ENCODE measurements at regions not wholly inside any gene's neighbourhood (a gene's known extent, or its start where the extent isn't known, plus 50 kb on each side); places are given as distances from the start of the nearest gene placed in this dataset.

DNA sequence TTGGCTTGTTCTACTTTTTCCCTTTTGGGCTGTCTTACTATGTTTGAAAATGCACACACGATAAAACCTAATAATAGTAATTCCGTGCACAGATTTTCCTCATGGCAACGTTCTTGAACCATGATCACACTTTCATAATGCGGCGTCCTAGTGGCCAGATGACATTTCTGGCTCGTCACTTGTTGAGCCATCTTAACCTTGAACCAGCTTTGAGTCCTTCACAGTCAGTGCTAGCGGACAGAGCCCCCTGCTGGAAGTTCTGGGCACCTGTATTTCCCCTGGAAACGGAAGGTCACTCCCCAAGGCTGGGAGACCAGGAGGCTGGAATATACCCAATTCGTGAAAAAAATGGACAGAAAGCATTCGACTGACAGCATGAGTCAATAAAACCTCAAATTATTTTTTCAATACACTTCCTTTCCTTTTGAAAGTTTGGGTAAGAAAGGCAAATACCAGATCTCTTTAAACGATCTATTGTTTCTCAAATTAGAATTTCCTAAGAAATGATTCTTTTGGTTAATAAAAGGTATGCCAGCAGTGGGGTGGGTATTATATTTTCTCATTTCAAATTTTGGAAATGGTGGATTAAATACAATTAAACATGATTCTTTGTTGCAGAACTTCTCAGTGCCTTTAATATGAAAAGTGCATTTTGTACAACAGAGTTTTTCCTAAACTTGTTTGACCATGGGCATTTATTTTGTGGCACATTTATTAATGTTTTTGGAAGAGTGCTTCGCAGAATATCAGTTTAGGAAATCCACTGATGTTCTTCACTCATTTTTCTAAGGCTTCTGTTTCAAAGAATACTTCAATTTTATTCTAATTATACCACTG, 542.3 kb downstream of the QKI start:
- peak; percentile 88 to 92 for ATAC-seq
- intact Hi-C loops (cut with DNase I) = loop anchor here (5.0 to 10.0 kb wide), 4 partner anchors 372 to 772 kb away; no protein-coding TSS in a partner anchor
- peak; percentile 84 for DNase-seq

DNA sequence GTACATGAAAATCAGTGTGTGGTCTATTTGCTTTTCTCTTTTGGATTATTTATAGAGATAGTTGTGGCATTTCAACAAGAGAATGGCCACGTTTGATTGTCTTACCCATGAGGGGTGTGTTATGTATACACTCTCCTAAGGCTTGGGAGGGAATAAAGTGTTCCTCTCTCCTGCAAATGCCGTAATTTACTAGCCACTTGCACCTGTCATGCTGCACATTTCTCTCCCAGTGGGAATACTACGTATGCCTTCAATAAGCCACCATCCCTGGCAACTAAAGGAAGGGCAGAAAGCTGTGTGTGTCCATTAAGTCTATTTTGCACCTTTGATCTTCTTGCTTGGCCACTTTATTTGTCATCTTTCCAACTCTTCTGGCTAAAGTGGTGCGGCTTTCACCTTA, 541.2 kb downstream of the QKI start:
- DNase-seq (no peak), ATAC-seq (no peak)
- intact Hi-C loops (cut with DNase I) = loop anchor here (5.0 to 10.0 kb wide), 4 partner anchors 371 to 771 kb away; no protein-coding TSS in a partner anchor

DNA sequence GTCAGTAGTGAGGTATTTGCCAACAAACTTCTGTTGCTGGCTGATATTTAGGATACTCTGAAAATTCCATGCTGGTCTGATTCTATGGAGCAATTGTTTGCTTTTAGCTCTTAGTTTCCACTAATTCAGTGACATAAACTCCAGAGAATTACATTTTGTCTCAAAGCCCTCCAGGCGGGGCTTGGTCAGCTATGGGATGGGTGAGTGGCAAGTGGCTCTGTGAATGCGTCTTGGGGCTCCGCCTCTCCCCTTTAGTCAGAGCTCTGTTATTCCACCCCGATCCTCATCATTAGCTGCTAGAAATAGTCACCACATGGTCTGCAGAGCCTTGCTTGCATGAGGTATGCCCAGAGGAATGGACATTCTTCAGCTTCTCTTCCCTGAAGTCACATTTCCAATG, 540.6 kb downstream of the QKI start:
- no peak for DNase-seq
- ATAC-seq = peak in 1 of 2 donors; percentile 40
- intact Hi-C loops (cut with DNase I) = loop anchor here (5.0 to 10.0 kb wide), 4 partner anchors 370 to 770 kb away; no protein-coding TSS in a partner anchor

DNA sequence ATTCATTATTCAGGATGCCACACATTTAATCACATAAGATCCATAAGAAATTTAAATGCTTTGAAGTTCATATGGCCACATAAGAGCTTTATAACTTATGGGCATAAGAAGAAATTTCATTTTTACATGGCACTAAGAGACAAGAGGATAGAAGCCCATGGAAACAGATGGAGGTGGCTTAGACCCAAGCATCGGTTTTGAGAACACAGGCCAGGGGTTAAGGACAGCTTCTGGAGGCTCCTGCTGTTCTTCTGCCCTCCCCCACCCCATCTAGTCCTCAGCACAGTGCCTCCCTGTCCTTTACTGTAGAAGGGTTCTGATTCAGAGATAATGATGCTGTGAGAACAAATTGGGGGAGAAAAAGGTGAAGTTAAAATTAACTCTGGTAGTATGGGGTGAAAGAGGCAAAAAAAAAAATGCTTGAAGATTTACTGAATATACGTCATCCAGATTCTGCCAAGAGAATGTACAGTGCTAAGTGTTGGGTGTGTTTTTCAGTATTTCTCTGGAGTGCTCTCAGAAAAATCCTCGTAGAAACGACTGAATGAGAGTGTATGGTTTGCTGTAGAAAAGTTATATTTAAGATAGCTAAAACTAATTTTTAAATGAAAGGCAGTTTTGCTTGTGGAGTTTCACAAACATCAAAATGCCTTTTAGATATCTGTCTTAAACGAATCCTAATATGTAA, 539.7 kb downstream of the QKI start:
- ATAC-seq = no peak
- DNase-seq = no peak
- intact Hi-C loops (cut with DNase I) = loop anchor here (10.0 kb wide), 3 partner anchors 369 to 769 kb away; no protein-coding TSS in a partner anchor

DNA sequence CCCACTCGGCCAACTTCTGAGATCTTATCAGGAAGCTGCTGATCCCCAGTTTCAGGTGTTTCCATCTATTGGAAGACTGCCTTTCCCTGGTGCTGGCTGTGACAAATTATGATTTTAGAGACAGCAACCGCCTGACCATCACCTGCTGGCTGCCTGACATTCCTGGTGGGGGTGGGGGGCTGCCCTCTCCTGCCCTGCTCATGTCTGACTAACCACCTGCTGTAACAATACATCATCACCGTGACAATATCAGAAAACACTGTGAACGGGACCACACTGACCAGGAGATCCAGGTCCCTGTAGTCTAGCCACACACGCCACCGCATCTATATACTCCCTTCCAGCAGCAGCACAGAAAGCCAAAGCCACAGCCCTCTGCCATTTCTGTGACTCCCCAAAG, 537.5 kb downstream of the QKI start:
- intact Hi-C loops (cut with DNase I) = loop anchor here (10.0 kb wide), 3 partner anchors 367 to 767 kb away; no protein-coding TSS in a partner anchor
- no peak for DNase-seq
- ATAC-seq = no peak

DNA sequence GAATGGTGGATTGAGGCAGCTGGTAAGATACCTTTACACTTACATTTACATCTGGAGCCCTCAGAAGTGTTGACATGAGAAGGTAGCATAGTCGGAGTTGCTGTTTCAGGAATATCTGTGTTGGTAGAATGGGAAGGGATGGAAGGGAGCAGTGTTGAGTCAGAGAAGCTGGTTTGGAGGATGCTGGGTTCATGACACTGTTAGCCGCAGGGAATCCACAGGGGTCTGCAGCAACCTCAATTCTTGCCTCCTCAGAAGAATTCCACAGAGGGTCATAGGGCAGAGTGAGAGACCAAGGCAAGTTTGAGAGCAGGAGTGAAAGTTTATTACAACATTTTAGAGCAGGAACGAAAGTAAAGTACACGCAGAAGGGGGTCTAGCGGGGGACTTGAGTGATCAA, 536.8 kb downstream of the QKI start:
- no peak for DNase-seq
- intact Hi-C loops (cut with DNase I) = loop anchor here (10.0 kb wide), 3 partner anchors 367 to 767 kb away; no protein-coding TSS in a partner anchor
- ATAC-seq = no peak

DNA sequence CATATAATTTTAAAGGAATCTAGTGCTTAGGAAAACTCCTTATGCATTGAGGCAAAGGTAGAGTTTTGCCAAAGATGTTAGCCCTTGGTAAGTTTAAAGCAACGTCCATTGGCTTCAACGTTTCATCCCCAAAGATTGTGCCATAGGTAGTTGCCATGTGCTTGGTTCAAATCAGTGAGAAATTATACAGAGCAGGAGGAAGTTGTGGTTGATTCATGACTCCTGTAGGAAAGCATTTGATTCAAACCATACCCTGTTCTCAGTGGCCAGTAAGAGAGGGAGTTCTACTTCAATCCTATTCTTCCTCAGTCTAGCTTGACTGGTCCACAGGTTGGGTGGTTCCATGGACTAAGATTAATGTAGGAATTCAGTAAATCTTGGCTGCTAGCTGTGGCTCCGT, 535.6 kb downstream of the QKI start:
- no peak for DNase-seq
- intact Hi-C loops (cut with DNase I) = loop anchor here (10.0 kb wide), 3 partner anchors 365 to 765 kb away; no protein-coding TSS in a partner anchor
- no peak for ATAC-seq

DNA sequence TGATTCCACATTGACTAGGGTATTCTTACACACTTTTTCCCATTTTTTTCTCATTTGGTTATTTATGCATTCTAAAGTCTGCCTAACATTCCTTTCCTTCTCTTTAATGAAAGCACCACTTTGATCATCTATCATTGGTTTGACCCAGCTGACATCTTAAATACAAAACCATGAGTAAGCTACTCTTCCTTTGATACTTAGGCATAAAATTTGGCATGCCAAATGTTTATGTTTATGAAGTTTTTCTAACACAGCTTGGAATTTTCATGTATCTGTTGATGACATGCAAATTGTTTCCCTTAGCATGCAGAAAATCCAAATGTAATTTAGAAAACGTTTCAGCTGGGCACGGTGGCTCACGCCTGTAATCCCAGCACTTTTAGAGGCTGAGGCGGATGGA, 534.9 kb downstream of the QKI start:
- DNase-seq (no peak), ATAC-seq (no peak)
- intact Hi-C loops (cut with DNase I) = no loop called here

DNA sequence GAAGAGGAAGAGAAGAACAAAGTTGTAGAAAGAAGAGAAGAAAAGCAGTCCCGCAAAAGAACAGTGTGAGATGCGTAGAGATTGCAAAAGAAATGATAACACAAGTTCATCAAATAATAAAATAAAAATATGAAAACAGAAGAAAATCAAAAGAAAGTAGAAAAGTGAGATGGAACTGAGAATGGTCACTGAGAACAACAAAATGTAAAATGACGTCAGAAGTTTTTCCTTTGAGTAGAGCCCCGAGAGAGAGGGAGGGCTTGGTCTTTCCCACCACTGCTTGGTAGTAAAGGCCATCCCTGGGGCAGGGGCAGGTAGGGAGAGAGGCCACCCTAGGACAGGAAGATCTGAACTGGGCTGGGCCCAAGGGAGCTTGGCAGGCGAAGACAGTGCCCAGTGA, 533.7 kb downstream of the QKI start:
- no peak for ATAC-seq
- intact Hi-C loops (cut with DNase I) = no loop called here
- no peak for DNase-seq

DNA sequence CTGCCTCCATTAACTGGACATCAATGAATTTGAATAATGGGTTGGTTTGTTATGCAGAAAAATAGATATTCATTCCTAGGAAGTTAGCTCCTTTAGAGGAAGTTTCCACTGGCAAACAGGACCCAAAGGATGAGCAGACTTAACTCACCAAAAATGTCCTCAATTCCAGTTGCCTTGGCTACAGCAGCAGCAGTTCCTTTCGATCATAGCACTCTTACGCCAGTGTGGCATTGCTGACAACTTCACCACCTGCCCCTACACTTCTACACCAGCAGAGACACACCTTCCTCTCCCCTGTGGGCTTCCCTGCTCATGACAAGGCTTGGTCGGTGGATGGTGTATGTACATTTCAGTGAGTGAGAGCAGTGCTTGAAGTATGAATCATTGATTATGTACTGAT, 532.8 kb downstream of the QKI start:
- ATAC-seq = no peak
- DNase-seq = no peak
- intact Hi-C loops (cut with DNase I) = no loop called here

DNA sequence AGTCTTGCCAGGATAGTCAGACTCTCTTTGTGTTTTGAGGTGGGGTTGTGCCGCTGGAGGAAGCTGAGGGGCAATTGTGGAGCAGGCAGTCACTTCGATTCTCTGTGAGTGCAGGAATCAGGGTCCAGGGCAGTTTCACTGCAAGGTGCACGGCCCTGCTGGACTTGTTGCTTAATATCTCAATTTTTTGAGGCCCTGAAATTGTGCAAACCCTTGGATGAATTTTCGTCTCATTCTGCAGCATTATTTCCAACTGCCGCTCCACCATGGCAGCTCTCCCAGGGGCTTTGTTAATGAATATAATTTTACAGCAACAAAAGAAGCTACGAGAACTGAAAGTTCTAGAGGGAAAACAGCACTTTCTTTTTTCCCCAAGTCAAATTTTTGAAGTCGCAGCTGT, 531.9 kb downstream of the QKI start:
- DNase-seq (no peak), ATAC-seq (no peak)
- intact Hi-C loops (cut with DNase I) = no loop called here

DNA sequence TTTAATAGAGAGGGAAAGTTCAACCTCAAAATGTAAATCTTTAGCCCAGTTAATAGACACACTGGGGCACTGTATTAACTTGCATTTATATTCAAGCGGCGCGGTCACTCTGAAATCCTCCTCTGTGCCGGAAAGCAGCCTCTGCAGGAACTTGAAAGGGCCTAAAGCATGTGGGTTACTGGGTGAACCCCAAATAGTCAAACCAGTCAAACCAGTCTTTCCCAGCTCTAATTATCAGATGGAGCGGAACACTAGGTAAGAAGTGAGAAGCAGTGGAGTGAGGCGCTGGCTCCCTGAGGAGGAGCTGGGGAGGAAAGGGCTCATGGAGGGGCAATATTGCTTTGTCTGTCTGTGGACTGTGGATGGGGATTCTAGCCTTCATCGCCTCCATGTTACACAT, 531.3 kb downstream of the QKI start:
- DNase-seq (no peak), ATAC-seq (no peak)
- intact Hi-C loops (cut with DNase I) = no loop called here

DNA sequence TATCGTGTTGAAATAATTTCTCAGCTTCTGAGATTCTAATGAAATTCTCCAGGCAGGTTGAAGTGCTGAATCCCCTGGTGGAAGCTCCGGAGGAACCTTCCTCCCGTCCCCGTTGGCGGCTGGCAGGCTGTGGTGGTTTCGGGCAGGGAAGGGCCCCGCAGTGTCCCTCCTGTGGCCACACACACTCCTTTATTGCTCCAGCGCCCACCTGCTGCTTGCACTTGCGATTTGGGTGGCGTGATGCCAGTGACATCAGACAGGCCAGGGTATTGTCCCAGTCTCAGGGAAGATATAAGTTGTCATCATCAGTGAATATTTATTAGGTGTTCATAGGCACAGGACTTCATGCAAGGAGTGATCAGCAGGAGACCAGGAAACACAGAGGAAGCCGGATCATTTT, 530.4 kb downstream of the QKI start:
- ATAC-seq (no peak), DNase-seq (no peak)
- intact Hi-C loops (cut with DNase I) = no loop called here

DNA sequence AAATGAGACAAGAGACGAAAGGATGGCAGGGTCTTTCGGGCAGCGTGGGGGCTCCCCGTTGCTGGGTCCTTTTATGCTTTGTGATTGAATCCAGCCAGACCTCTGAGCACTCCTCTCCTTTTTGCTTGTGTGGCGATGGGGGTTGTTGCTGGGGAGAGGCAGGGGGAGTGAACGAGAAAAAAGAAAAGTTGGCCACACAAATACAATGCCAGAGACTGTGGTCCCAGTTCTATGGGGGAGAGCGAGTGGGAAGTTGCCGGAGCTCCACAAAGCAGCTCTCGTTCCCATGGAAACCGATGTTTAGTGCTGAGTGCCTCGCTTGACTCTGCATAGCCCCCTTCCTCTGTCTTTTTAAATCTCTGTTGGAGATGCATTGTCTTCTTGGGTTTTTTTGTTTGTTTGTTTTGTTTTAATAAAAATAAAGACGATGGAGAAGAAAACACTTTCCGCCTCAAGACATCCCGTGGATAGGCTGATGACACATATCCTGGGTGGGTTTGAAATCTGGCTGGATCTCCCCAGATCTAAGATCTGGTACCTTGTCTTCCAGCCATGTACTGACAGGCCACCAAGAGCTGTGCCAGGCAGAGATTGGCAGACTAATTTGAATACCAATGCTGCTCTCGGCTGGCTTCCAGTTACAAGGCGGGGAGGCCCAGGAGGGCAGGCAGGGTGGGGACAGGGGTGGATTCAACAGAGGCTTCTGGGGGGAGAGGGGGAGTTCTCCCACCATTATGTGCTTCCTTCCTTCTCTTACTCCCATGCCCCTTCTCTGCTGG, 529.3 kb downstream of the QKI start:
- ATAC-seq (peak; percentile 69), DNase-seq (no peak)
- intact Hi-C loops (cut with DNase I) = no loop called here

DNA sequence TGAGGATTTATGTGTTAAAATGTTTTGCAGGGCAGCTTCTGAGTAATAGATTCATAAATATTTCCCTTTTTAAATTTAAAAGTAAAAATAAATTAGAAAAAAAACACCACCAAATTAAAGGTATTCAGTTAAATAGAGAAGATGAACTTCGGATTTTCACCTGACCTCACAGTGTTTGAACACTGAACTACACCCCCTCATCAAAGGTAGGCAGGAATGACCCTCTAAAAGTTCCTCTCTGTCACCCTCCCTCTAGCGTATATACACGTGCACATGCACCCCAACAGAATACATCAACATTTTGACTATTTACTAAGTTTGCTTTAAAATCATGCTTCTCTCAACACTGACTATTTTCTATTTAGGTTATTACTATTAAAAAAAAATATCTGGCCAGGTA, 528.3 kb downstream of the QKI start:
- DNase-seq (no peak), ATAC-seq (no peak)
- intact Hi-C loops (cut with DNase I) = no loop called here

DNA sequence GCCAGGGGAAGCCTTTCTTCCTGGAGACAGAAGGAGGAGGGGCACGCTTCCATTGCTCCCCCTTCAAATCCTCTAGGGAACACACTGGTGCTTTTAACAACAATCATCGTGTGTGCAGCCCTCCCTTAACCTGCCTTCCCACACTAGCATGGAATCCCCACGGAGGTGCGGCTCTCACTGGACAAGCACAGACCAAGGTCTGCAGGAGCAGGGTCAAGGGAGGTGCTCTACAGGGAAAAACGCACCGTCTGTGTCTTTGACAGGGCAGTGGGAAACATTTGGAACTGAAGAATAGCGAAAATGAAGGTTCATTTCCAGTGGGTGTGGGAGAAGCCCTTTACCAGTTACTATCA, 527.1 kb downstream of the QKI start:
- ATAC-seq (peak in 1 of 2 donors; percentile 10), DNase-seq (no peak)
- intact Hi-C loops (cut with DNase I) = no loop called here

DNA sequence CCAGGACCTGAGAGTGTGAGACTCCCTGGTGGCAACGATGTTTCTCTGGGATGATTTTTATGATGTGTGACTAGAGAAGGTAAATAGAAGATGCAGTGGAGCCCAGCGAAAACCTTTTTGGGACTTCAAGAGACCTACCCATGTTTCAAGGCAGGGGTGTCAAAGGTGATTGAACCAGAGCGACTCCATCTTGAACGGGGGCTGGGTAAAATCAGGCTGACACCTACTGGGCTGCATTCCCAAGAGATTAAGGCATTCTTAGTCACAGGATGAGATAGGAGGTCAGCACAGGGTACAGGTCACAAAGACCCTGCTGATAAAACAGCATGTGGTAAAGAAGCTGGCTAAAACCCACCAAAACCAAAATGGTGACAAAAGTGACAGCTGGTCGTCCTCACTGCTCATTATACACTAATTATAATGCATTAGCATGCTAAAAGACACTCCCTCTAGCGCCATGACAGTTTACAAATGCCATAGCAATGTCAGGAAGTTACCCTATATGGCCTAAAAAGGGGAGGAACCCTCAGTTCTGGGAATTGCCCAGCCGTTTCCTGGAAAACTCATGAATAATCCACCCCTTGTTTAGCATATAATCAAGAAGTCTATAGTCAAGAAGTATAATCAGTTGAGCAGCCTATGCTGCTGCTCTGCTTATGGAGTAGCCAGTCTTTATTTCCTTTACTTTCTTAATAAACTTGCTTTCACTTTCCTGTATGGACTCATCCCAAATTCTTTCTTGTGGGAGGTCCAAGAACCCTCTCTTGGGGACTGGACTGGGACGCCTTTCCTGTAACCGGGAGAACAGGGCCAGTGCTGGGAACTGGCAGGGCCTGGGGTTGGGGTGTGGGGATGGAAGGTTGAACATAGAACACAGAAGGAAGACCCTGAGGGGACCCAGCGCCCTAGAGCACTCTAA, 526.4 kb downstream of the QKI start:
- peak; percentile 57 to 80 for ATAC-seq
- no peak for DNase-seq
- intact Hi-C loops (cut with DNase I) = no loop called here

DNA sequence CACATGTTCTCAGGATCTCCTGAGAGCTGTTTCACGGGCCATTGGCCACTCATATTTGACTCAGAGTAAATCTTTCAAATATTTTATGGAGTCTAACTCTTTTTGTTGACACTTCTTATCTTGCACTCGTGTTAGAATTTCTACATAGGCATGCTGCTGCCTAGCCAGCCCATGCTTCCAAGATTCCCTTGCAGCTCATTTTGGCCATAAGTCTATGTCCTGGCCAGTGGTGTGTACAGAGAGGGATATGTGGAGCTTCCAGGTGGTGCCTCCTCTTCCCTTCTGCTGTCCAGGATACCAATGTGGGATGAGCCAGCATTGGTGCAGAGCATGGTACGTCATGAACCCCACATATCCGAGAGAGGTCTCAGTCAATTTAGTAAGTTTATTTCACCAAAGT, 522.6 kb downstream of the QKI start:
- intact Hi-C loops (cut with DNase I) = no loop called here
- DNase-seq (no peak), ATAC-seq (no peak)
